ENCODE measurements at regions not wholly inside any gene's neighbourhood (a gene's known extent, or its start where the extent isn't known, plus 50 kb on each side); places are given as distances from the start of the nearest gene placed in this dataset.

DNA sequence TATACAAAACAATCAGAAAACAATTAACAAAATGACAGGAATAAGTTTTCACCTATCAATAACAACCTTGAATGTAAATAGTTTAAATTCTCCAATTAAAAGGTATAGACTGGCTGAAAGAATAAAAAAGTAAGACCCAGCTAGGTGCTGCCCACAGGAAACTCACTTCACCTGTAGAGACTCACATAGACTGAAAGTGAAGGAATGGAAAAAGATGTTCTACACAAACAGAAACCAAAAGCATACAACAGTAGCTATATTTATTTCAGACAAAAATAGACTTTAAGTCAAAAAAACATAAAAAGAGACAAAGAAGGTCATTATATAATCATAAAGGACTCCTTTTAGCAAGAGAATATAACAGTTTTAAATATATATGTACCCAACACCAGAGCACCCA, 152.4 kb upstream of the PWP1 start:
- TF ChIP-seq EZH2phosphoT487 (IDR thresholded peaks at IDR 0.05; ENCODE audit: borderline replicate concordance) = no peak
- TF ChIP-seq, protein P1, sequence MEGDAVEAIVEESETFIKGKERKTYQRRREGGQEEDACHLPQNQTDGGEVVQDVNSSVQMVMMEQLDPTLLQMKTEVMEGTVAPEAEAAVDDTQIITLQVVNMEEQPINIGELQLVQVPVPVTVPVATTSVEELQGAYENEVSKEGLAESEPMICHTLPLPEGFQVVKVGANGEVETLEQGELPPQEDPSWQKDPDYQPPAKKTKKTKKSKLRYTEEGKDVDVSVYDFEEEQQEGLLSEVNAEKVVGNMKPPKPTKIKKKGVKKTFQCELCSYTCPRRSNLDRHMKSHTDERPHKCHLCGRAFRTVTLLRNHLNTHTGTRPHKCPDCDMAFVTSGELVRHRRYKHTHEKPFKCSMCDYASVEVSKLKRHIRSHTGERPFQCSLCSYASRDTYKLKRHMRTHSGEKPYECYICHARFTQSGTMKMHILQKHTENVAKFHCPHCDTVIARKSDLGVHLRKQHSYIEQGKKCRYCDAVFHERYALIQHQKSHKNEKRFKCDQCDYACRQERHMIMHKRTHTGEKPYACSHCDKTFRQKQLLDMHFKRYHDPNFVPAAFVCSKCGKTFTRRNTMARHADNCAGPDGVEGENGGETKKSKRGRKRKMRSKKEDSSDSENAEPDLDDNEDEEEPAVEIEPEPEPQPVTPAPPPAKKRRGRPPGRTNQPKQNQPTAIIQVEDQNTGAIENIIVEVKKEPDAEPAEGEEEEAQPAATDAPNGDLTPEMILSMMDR (conservative IDR thresholded peaks at IDR 0.05; ENCODE audit: low read length) = no peak
